ENCODE measurements at regions not wholly inside any gene's neighbourhood (a gene's known extent, or its start where the extent isn't known, plus 50 kb on each side); places are given as distances from the start of the nearest gene placed in this dataset.
"Not testable (repeated sequence)": the region's sequence is repeated elsewhere in the genome, so short reads cannot be mapped to it uniquely, and the experiment has no call there.

GRCh38 chr14:24705840-24706239, 71.8 kb upstream of the GZMB start:
- H3K4me3 ChIP-seq (ENCODE audit: low read depth, low read length): no peak overlapping the region
- TF ChIP-seq CTCF (IDR thresholded peaks at IDR 0.05; ENCODE audit: insufficient read depth, low read depth, low read length, missing control alignments): no peak
- peak; percentile 66 for DNase-seq (ENCODE audit: low read depth)

GRCh38 chr14:24701062-24701461, 67.1 kb upstream of the GZMB start:
- no peak for DNase-seq (ENCODE audit: low read depth)
- no peak for TF ChIP-seq CTCF (IDR thresholded peaks at IDR 0.05; ENCODE audit: insufficient read depth, low read depth, low read length, missing control alignments)
- H3K4me3 ChIP-seq (ENCODE audit: low read depth, low read length): no peak overlapping the region

GRCh38 chr14:24700511-24700910, 66.5 kb upstream of the GZMB start:
- no peak for DNase-seq (ENCODE audit: low read depth)
- TF ChIP-seq CTCF (IDR thresholded peaks at IDR 0.05; ENCODE audit: insufficient read depth, low read depth, low read length, missing control alignments): no peak
- no peak overlapping the region for H3K4me3 ChIP-seq (ENCODE audit: low read depth, low read length)

GRCh38 chr14:24699052-24699451, 65.1 kb upstream of the GZMB start:
- H3K4me3 ChIP-seq (ENCODE audit: low read depth, low read length): no peak overlapping the region
- DNase-seq (ENCODE audit: low read depth): no peak
- TF ChIP-seq CTCF (IDR thresholded peaks at IDR 0.05; ENCODE audit: insufficient read depth, low read depth, low read length, missing control alignments): no peak

GRCh38 chr14:24696280-24696920, 62.4 kb upstream of the GZMB start:
- not testable (repeated sequence) for H3K4me3 ChIP-seq (ENCODE audit: low read depth, low read length); DNase-seq (ENCODE audit: low read depth)

- H3K4me3 ChIP-seq (ENCODE audit: low read depth, low read length): no peak overlapping the region
- peak; percentile 73 for DNase-seq (ENCODE audit: low read depth)
- no peak for TF ChIP-seq CTCF (IDR thresholded peaks at IDR 0.05; ENCODE audit: insufficient read depth, low read depth, low read length, missing control alignments)
Measured at GRCh38 chr14:24695265-24696241, 61.6 kb upstream of the GZMB start.

- no peak for DNase-seq (ENCODE audit: low read depth)
- no peak for TF ChIP-seq CTCF (IDR thresholded peaks at IDR 0.05; ENCODE audit: insufficient read depth, low read depth, low read length, missing control alignments)
- no peak overlapping the region for H3K4me3 ChIP-seq (ENCODE audit: low read depth, low read length)
Measured at GRCh38 chr14:24694680-24695079, 60.7 kb upstream of the GZMB start.
